Thymus (tissue), 11 donors: ENCODE measurements at regions not wholly inside any gene's neighbourhood (a gene's known extent, or its start where the extent isn't known, plus 50 kb on each side); places are given as distances from the start of the nearest gene placed in this dataset.

Experiments
- DNase-seq, 9 donors: peaks; one replicate each; pipeline ENCODE4 v3.0.0-alpha.2; 2013; ENCODE audit warnings: low spot score in 9 of 9, low read depth in 6 of 9, missing footprints in 1 of 9
- H3K27ac ChIP-seq, 2 donors: one replicate each; pipeline ENCODE4 v1.5.1; 2013; ENCODE audit warnings: control low read depth in 1 of 2, low read depth in 1 of 2, low read length in 1 of 2, mild to moderate bottlenecking in 1 of 2, moderate library complexity in 1 of 2
- H3K27me3 ChIP-seq, 2 donors: one replicate each; pipeline ENCODE4 v1.5.1; 2013; ENCODE audit warnings: low read length in 1 of 2; ENCODE audit not compliant: control insufficient read depth in 2 of 2, insufficient read depth in 1 of 2
- H3K36me3 ChIP-seq, 2 donors: one replicate each; pipeline ENCODE4 v1.5.1; 2013; ENCODE audit warnings: low read length in 1 of 2, mild to moderate bottlenecking in 1 of 2, moderate library complexity in 1 of 2; ENCODE audit not compliant: control insufficient read depth in 2 of 2, insufficient read depth in 2 of 2
- H3K4me1 ChIP-seq, 2 donors: one replicate each; pipeline ENCODE4 v1.5.1; 2013; ENCODE audit warnings: low read length in 2 of 2; ENCODE audit not compliant: control insufficient read depth in 2 of 2, insufficient read depth in 2 of 2
- H3K4me3 ChIP-seq, 2 donors: one replicate each; pipeline ENCODE4 v1.5.1; 2013; ENCODE audit warnings: low read length in 2 of 2, control low read depth in 1 of 2, mild to moderate bottlenecking in 1 of 2
- H3K9me3 ChIP-seq, 2 donors: one replicate each; pipeline ENCODE4 v1.5.1; 2013; ENCODE audit warnings: low read length in 1 of 2, mild to moderate bottlenecking in 1 of 2; ENCODE audit not compliant: control insufficient read depth in 2 of 2, insufficient read depth in 1 of 2
- WGBS: extraction: QIAGEN DNeasy Blood & Tissue Kit; methylation state at CpG from one replicate; pipeline ENCODE4 v1.1.7; 2013; 5-methylcytosine and 5-hydroxymethylcytosine counted together
- donor health status: healthy.

- no peak for DNase-seq
Observed at GRCh38 chr5:107074996-107075395, 595.7 kb downstream of the EFNA5 start.

GRCh38 chr5:107072967-107073366 is 597.8 kb downstream of the EFNA5 start:
- no peaks in the 10 kb centered on the region for H3K4me1 ChIP-seq
- no peak overlapping the region for H3K4me3 ChIP-seq
- no peak for DNase-seq
- no peaks in the 10 kb centered on the region for H3K27me3 ChIP-seq
- H3K9me3 ChIP-seq = no peaks in the 10 kb centered on the region
- WGBS = 98% methylated on average over 1 of the region's 1 CpG
- no peaks in the 10 kb centered on the region for H3K36me3 ChIP-seq
- no peak overlapping the region for H3K27ac ChIP-seq

More at GRCh38 chr5:107074996-107075395, 595.7 kb downstream of the EFNA5 start:
- Histone ChIP-seq H3K4me1 (no peaks in the 10 kb centered on the region), H3K27me3 (no peaks in the 10 kb centered on the region), H3K36me3 (no peaks in the 10 kb centered on the region), H3K4me3 (no peak overlapping the region), H3K9me3 (no peaks in the 10 kb centered on the region), H3K27ac (no peak overlapping the region)
- 92% methylated on average over 1 of the region's 1 CpG for WGBS

GRCh38 chr5:107072440-107072839 is 598.3 kb downstream of the EFNA5 start:
- Histone ChIP-seq H3K27me3 (no peaks in the 10 kb centered on the region), H3K9me3 (no peaks in the 10 kb centered on the region), H3K36me3 (no peaks in the 10 kb centered on the region), H3K27ac (no peak overlapping the region), H3K4me3 (no peak overlapping the region), H3K4me1 (no peaks in the 10 kb centered on the region)
- no peak for DNase-seq

- WGBS = 45% methylated on average over 1 of the region's 1 CpG
- no peaks in the 10 kb centered on the region for H3K27me3 ChIP-seq
Observed at GRCh38 chr5:107068782-107069181, 602.0 kb downstream of the EFNA5 start.

GRCh38 chr5:107067395-107067794 is 603.3 kb downstream of the EFNA5 start:
- Histone ChIP-seq H3K9me3 (no peaks in the 10 kb centered on the region), H3K4me1 (no peaks in the 10 kb centered on the region), H3K4me3 (no peak overlapping the region), H3K27ac (no peak overlapping the region), H3K36me3 (no peaks in the 10 kb centered on the region), H3K27me3 (no peaks in the 10 kb centered on the region)
- WGBS = 93% methylated on average over 4 of the region's 4 CpGs
- no peak for DNase-seq

More at GRCh38 chr5:107068782-107069181, 602.0 kb downstream of the EFNA5 start:
- no peaks in the 10 kb centered on the region for H3K4me1 ChIP-seq
- H3K4me3 ChIP-seq = no peak overlapping the region
- no peaks in the 10 kb centered on the region for H3K9me3 ChIP-seq
- no peak for DNase-seq
- H3K27ac ChIP-seq = no peak overlapping the region
- no peaks in the 10 kb centered on the region for H3K36me3 ChIP-seq

GRCh38 chr5:107063511-107063910 is 607.2 kb downstream of the EFNA5 start:
- no peaks in the 10 kb centered on the region for H3K4me1 ChIP-seq
- no peaks in the 10 kb centered on the region for H3K9me3 ChIP-seq
- no peak for DNase-seq
- H3K27ac ChIP-seq = no peak overlapping the region
- no peaks in the 10 kb centered on the region for H3K36me3 ChIP-seq
- no peak overlapping the region for H3K4me3 ChIP-seq
- no peaks in the 10 kb centered on the region for H3K27me3 ChIP-seq

GRCh38 chr5:107058803-107059202 is 611.9 kb downstream of the EFNA5 start:
- Histone ChIP-seq H3K9me3 (no peaks in the 10 kb centered on the region), H3K4me3 (no peak overlapping the region), H3K27me3 (no peaks in the 10 kb centered on the region), H3K36me3 (no peaks in the 10 kb centered on the region), H3K27ac (no peak overlapping the region), H3K4me1 (no peaks in the 10 kb centered on the region)
- DNase-seq = no peak
- 95% methylated on average over 3 of the region's 3 CpGs for WGBS

- 88% methylated on average over 1 of the region's 1 CpG for WGBS
- H3K9me3 ChIP-seq = no peaks in the 10 kb centered on the region
- H3K27ac ChIP-seq = no peak overlapping the region
- no peak overlapping the region for H3K4me3 ChIP-seq
- H3K4me1 ChIP-seq = no peaks in the 10 kb centered on the region
- no peak for DNase-seq
- H3K36me3 ChIP-seq = no peaks in the 10 kb centered on the region
- no peaks in the 10 kb centered on the region for H3K27me3 ChIP-seq
Observed at GRCh38 chr5:107058235-107058634, 612.5 kb downstream of the EFNA5 start.

GRCh38 chr5:107056278-107056677 is 614.5 kb downstream of the EFNA5 start:
- WGBS = 88% methylated on average over 2 of the region's 2 CpGs
- Histone ChIP-seq H3K9me3 (no peaks in the 10 kb centered on the region), H3K27ac (no peak overlapping the region), H3K4me1 (no peaks in the 10 kb centered on the region), H3K4me3 (no peak overlapping the region), H3K36me3 (no peaks in the 10 kb centered on the region), H3K27me3 (no peaks in the 10 kb centered on the region)
- DNase-seq = no peak

GRCh38 chr5:107047048-107047447 is 623.7 kb downstream of the EFNA5 start:
- Histone ChIP-seq H3K27me3 (no peaks in the 10 kb centered on the region), H3K9me3 (no peaks in the 10 kb centered on the region), H3K4me3 (no peak overlapping the region), H3K4me1 (no peaks in the 10 kb centered on the region), H3K27ac (no peak overlapping the region), H3K36me3 (no peaks in the 10 kb centered on the region)
- 93% methylated on average over 2 of the region's 2 CpGs for WGBS
- no peak for DNase-seq
